IMR-90 (cell line): ENCODE measurements at regions not wholly inside any gene's neighbourhood (a gene's known extent, or its start where the extent isn't known, plus 50 kb on each side); places are given as distances from the start of the nearest gene placed in this dataset.

Experiments
- ATAC-seq: fragments of 200-7000 bp; cut with Tn5 transposase; 2 replicates; pipeline ENCODE4 v1.9.1; 2020; ENCODE audit warnings: low read depth, mild to moderate bottlenecking, moderate library complexity
- BruUV-seq: library from RNA; stranded (reverse); fragments of 400-500 nt; replicated peaks from 2 replicates; lab custom pipeline; 2021; lab: Mats Ljungman, UMichigan
- CTCF ChIA-PET: fragments of 300-600 bp; formaldehyde crosslinking; extraction: SDS; loops from one replicate; lab custom pipeline; 2021; ENCODE audit warnings: antibody characterized with exemption; lab: Yijun Ruan, JAX
- POLR2A ChIA-PET: fragments of 300-600 bp; sonication (Branson Sonifier 250); formaldehyde crosslinking; loops from one replicate; lab custom pipeline; 2022; ENCODE audit warnings: antibody characterized with exemption; ENCODE audit not compliant: unreplicated experiment; lab: Charles Lee
- DNase-seq: peaks from one replicate; pipeline ENCODE4 v3.0.0; 2013
- H2AFZ ChIP-seq: replicated peaks from 2 replicates; pipeline ENCODE3; 2013; ENCODE audit warnings: low read length, mild to moderate bottlenecking; ENCODE audit not compliant: poor library complexity
- H2AK5ac ChIP-seq: 2 replicates; pipeline ENCODE4 v1.6.1; 2013; ENCODE audit warnings: low read depth, low read length, inconsistent platforms
- H2AK9ac ChIP-seq: replicated peaks from 2 replicates; pipeline ENCODE3; 2013; ENCODE audit warnings: mild to moderate bottlenecking, low read depth, low read length, moderate library complexity; ENCODE audit not compliant: poor library complexity
- H2BK120ac ChIP-seq: 2 replicates; pipeline ENCODE4 v1.6.1; 2013; ENCODE audit warnings: low read depth, low read length, inconsistent platforms
- H2BK15ac ChIP-seq: 3 replicates; pipeline ENCODE4 v1.6.1; 2013; ENCODE audit warnings: low read depth, low read length, inconsistent platforms
- H2BK20ac ChIP-seq: 2 replicates; pipeline ENCODE4 v1.6.1; 2013; ENCODE audit warnings: low read depth, mild to moderate bottlenecking, inconsistent platforms, low read length, moderate library complexity
- H2BK5ac ChIP-seq: 2 replicates; pipeline ENCODE4 v1.6.1; 2013; ENCODE audit warnings: mild to moderate bottlenecking, low read depth, low read length, inconsistent platforms; ENCODE audit not compliant: poor library complexity, severe bottlenecking
- H3K14ac ChIP-seq: replicated peaks from 2 replicates; pipeline ENCODE4 v1.6.1; 2013; ENCODE audit warnings: low read depth, low read length, inconsistent platforms
- H3K18ac ChIP-seq: 2 replicates; pipeline ENCODE4 v1.6.1; 2013; ENCODE audit warnings: low read depth, low read length, control low read depth
- H3K23ac ChIP-seq: 2 replicates; pipeline ENCODE4 v1.6.1; 2013; ENCODE audit warnings: low read depth, low read length, inconsistent platforms
- H3K27ac ChIP-seq: 2 replicates; pipeline ENCODE4 v1.5.1; 2013; ENCODE audit warnings: mild to moderate bottlenecking, control low read depth, low read length; ENCODE audit not compliant: insufficient read depth
- H3K27me3 ChIP-seq: 2 replicates; pipeline ENCODE4 v1.6.1; 2013; ENCODE audit warnings: low read length; ENCODE audit not compliant: control insufficient read depth, insufficient read depth
- H3K36me3 ChIP-seq: 2 replicates; pipeline ENCODE4 v1.6.1; 2013; ENCODE audit warnings: low read length, mixed read lengths; ENCODE audit not compliant: control insufficient read depth, insufficient read depth
- H3K4ac ChIP-seq: 2 replicates; pipeline ENCODE4 v1.6.1; 2013; ENCODE audit warnings: low read depth, low read length, inconsistent platforms
- H3K4me1 ChIP-seq: 2 replicates; pipeline ENCODE4 v1.6.1; 2013; ENCODE audit warnings: low read length, mixed read lengths; ENCODE audit not compliant: control insufficient read depth, insufficient read depth
- H3K4me2 ChIP-seq: 2 replicates; pipeline ENCODE4 v1.6.1; 2013; ENCODE audit warnings: low read depth, mild to moderate bottlenecking, control low read depth, low read length, moderate library complexity
- H3K4me3 ChIP-seq: 2 replicates; pipeline ENCODE4 v1.5.1; 2013; ENCODE audit warnings: low read depth, mild to moderate bottlenecking, control low read depth, low read length, moderate library complexity; ENCODE audit not compliant: insufficient read depth
- H3K56ac ChIP-seq: 2 replicates; pipeline ENCODE4 v1.6.1; 2013; ENCODE audit warnings: low read length, inconsistent platforms; ENCODE audit not compliant: insufficient read depth; ENCODE audit errors: extremely low read depth
- H3K79me1 ChIP-seq, 2 experiments: 2 replicates each; pipeline ENCODE4 v1.6.1; 2013; ENCODE audit warnings: low read length in 2 of 2, inconsistent platforms in 1 of 2, low read depth in 1 of 2
- H3K9ac ChIP-seq: 2 replicates; pipeline ENCODE4 v1.6.1; 2013; ENCODE audit warnings: low read depth, low read length, control low read depth
- H3K9me1 ChIP-seq: 2 replicates; pipeline ENCODE4 v1.6.1; 2013; ENCODE audit warnings: low read length, inconsistent platforms; ENCODE audit not compliant: insufficient read depth
- H3K9me3 ChIP-seq: 2 replicates; pipeline ENCODE4 v1.6.1; 2013; ENCODE audit warnings: low read length; ENCODE audit not compliant: control insufficient read depth, insufficient read depth
- H4K20me1 ChIP-seq: 2 replicates; pipeline ENCODE4 v1.6.1; 2013; ENCODE audit warnings: low read length, inconsistent platforms; ENCODE audit not compliant: insufficient read depth
- H4K5ac ChIP-seq: 2 replicates; pipeline ENCODE4 v1.6.1; 2013; ENCODE audit warnings: mild to moderate bottlenecking, low read depth, low read length, control low read depth
- H4K8ac ChIP-seq, 2 experiments: 2 replicates each; pipeline ENCODE4 v1.6.1; 2013; ENCODE audit warnings: low read depth in 2 of 2, low read length in 2 of 2, control low read depth in 1 of 2, inconsistent platforms in 1 of 2
- H4K91ac ChIP-seq: 2 replicates; pipeline ENCODE4 v1.6.1; 2013; ENCODE audit warnings: low read depth, low read length, inconsistent platforms; ENCODE audit not compliant: insufficient read depth
- BHLHE40 ChIP-seq: fragments of 150-350 bp; IDR thresholded peaks from 2 replicates; pipeline ENCODE4 v1.6.1; 2016; ENCODE audit warnings: mild to moderate bottlenecking, low read depth, low read length
- CEBPB ChIP-seq: IDR thresholded peaks from 2 replicates; pipeline ENCODE4 v1.6.1; 2012; ENCODE audit warnings: low read depth, low read length, improper control_type of control experiment
- CHD1 ChIP-seq: IDR thresholded peaks from 2 replicates; pipeline ENCODE4 v1.6.1; 2012; ENCODE audit warnings: low read depth, low read length, improper control_type of control experiment
- FOS ChIP-seq: fragments of 150-350 bp; IDR thresholded peaks from 2 replicates; pipeline ENCODE4 v1.6.1; 2016; ENCODE audit warnings: low read depth, low read length
- MAFK ChIP-seq: IDR thresholded peaks from 2 replicates; pipeline ENCODE4 v1.6.1; 2012; ENCODE audit warnings: low read depth, low read length, improper control_type of control experiment
- MAZ ChIP-seq: IDR thresholded peaks from 2 replicates; pipeline ENCODE4 v1.6.1; 2012; ENCODE audit warnings: low read depth, mild to moderate bottlenecking, low read length, improper control_type of control experiment, moderate library complexity, borderline replicate concordance
- MXI1 ChIP-seq: IDR thresholded peaks from 2 replicates; pipeline ENCODE4 v1.6.1; 2012; ENCODE audit warnings: low read depth, mild to moderate bottlenecking, low read length, moderate library complexity, borderline replicate concordance
- NFE2L2 ChIP-seq: fragments of 150-350 bp; IDR thresholded peaks from 2 replicates; pipeline ENCODE4 v1.6.1; 2016; ENCODE audit warnings: low read depth, mild to moderate bottlenecking, low read length
- POLR2A ChIP-seq: IDR thresholded peaks from 2 replicates; pipeline ENCODE4 v1.6.1; 2012; ENCODE audit warnings: mild to moderate bottlenecking, low read depth, low read length
- RAD21 ChIP-seq: IDR thresholded peaks from 2 replicates; pipeline ENCODE4 v1.6.1; 2012; ENCODE audit warnings: low read length, improper control_type of control experiment
- RCOR1 ChIP-seq: IDR thresholded peaks from 2 replicates; pipeline ENCODE4 v1.6.1; 2012; ENCODE audit warnings: mild to moderate bottlenecking, low read length, improper control_type of control experiment; ENCODE audit not compliant: insufficient replicate concordance
- RFX5 ChIP-seq: IDR thresholded peaks from 2 replicates; pipeline ENCODE4 v1.8.0; 2012; ENCODE audit warnings: low read depth, mild to moderate bottlenecking, low read length, moderate library complexity
- SMC3 ChIP-seq: fragments of 150-350 bp; IDR thresholded peaks from 2 replicates; pipeline ENCODE4 v1.6.1; 2016; ENCODE audit warnings: low read depth, mild to moderate bottlenecking, antibody characterized with exemption, low read length, moderate library complexity
- WGBS, 2 experiments: methylation state at CpG; one replicate each; pipeline versions ENCODE4 v1.1.5 to v1.1.7; 2013; ENCODE audit warnings: missing lambda C conversion rate in 2 of 2; ENCODE audit not compliant: insufficient read length in 1 of 2; ENCODE audit errors: extremely low coverage in 2 of 2; 5-methylcytosine and 5-hydroxymethylcytosine counted together
- dilution Hi-C: fragments of 300-500 bp; cut with HindIII; formaldehyde crosslinking; loops from one replicate; pipeline ENCODE4 v1.14.3; 2018; ENCODE audit warnings: low sequenced_read_pairs; ENCODE audit not compliant: unreplicated experiment
- in situ Hi-C: fragments of 300-500 bp; cut with MboI; formaldehyde crosslinking; loops from 3 replicates; pipeline ENCODE4 v1.14.3; 2019; ENCODE audit warnings: low sequenced_read_pairs, inconsistent platforms, mixed read lengths
- intact Hi-C: fragments of 100-400 bp; cut with micrococcal nuclease; formaldehyde crosslinking; loops from 2 replicates; pipeline ENCODE4 v1.10.0; 2022
- TF ChIP-seq, protein P1 (sequence below): conservative IDR thresholded peaks from 2 replicates; pipeline ENCODE4 v1.5.1; 2012; ENCODE audit warnings: mild to moderate bottlenecking, low read depth, low read length, improper control_type of control experiment
- TF ChIP-seq, protein P2 (sequence below): fragments of 150-350 bp; IDR thresholded peaks from 2 replicates; pipeline ENCODE4 v1.6.1; 2017; ENCODE audit warnings: mild to moderate bottlenecking, antibody characterized with exemption, low read length, low read depth
- TF ChIP-seq, protein P3 (sequence below): fragments of 150-350 bp; IDR thresholded peaks from 2 replicates; pipeline ENCODE4 v1.6.1; 2016; ENCODE audit warnings: low read depth, mild to moderate bottlenecking, low read length, moderate library complexity, borderline replicate concordance

DNA sequence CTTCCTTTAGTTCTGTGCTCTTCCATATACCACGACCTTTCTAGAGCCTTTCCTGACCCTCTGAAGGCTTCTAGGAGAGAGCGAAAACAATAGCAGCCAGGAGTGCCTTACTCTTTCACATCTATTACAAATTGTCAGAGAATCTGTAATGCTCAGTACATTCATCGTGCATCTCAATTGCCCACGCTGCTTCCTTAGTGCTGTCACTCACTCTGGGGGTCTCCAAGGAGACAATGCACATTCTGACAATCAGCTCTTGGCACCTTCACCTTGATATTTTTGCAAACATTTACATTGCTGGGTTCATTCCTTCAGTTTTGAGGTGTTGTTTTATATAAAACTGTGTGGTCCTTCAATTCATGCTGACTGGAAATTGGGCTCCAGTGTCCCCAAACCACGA, 110.1 kb upstream of the GPR101 start:
- H3K27me3 ChIP-seq = no peaks in the 10 kb centered on the region
- H3K9me1 ChIP-seq = no peaks in the 10 kb centered on the region
- no peak overlapping the region for H2AK5ac ChIP-seq
- no peak overlapping the region for H3K4me3 ChIP-seq
- no TSS peak for BruUV-seq
- in situ Hi-C loops (no loop called here), dilution Hi-C loops (no loop called here), intact Hi-C loops (no loop called here)
- no peaks in the 10 kb centered on the region; the same call in 1 of the 2 replicates for H3K9me3 ChIP-seq
- no peak overlapping the region for H2BK20ac ChIP-seq
- H2BK5ac ChIP-seq = no peak overlapping the region
- WGBS, 2 experiments = 53% methylated on average over 2 of the region's 5 CpGs; no CpG with 5 or more reads in 1 of the 2 experiments
- no peak overlapping the region for H3K23ac ChIP-seq
- H3K4me2 ChIP-seq = no peak overlapping the region
- no peak overlapping the region for H3K27ac ChIP-seq
- no peak overlapping the region for H2AFZ ChIP-seq
- H3K56ac ChIP-seq = no peak overlapping the region
- no peak overlapping the region for H2BK120ac ChIP-seq
- H4K20me1 ChIP-seq = no peaks in the 10 kb centered on the region
- H2BK15ac ChIP-seq = no peak overlapping the region
- no peak overlapping the region for H2AK9ac ChIP-seq
- no peak overlapping the region for H3K4ac ChIP-seq
- TF ChIP-seq MAFK = no peak
- TF ChIP-seq MAZ = no peak
- TF ChIP-seq, protein P1, sequence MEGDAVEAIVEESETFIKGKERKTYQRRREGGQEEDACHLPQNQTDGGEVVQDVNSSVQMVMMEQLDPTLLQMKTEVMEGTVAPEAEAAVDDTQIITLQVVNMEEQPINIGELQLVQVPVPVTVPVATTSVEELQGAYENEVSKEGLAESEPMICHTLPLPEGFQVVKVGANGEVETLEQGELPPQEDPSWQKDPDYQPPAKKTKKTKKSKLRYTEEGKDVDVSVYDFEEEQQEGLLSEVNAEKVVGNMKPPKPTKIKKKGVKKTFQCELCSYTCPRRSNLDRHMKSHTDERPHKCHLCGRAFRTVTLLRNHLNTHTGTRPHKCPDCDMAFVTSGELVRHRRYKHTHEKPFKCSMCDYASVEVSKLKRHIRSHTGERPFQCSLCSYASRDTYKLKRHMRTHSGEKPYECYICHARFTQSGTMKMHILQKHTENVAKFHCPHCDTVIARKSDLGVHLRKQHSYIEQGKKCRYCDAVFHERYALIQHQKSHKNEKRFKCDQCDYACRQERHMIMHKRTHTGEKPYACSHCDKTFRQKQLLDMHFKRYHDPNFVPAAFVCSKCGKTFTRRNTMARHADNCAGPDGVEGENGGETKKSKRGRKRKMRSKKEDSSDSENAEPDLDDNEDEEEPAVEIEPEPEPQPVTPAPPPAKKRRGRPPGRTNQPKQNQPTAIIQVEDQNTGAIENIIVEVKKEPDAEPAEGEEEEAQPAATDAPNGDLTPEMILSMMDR = no peak
- TF ChIP-seq RCOR1 = no peak
- TF ChIP-seq, protein P2, sequence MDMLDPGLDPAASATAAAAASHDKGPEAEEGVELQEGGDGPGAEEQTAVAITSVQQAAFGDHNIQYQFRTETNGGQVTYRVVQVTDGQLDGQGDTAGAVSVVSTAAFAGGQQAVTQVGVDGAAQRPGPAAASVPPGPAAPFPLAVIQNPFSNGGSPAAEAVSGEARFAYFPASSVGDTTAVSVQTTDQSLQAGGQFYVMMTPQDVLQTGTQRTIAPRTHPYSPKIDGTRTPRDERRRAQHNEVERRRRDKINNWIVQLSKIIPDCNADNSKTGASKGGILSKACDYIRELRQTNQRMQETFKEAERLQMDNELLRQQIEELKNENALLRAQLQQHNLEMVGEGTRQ = no peak
- TF ChIP-seq NFE2L2 = no peak
- TF ChIP-seq RAD21 = no peak
- no peak for TF ChIP-seq CHD1
- TF ChIP-seq CEBPB = no peak
- no peak for TF ChIP-seq SMC3
- TF ChIP-seq POLR2A = no peak
- no peak for TF ChIP-seq BHLHE40
- TF ChIP-seq MXI1 = no peak
- TF ChIP-seq RFX5 = no peak
- TF ChIP-seq, protein P3, sequence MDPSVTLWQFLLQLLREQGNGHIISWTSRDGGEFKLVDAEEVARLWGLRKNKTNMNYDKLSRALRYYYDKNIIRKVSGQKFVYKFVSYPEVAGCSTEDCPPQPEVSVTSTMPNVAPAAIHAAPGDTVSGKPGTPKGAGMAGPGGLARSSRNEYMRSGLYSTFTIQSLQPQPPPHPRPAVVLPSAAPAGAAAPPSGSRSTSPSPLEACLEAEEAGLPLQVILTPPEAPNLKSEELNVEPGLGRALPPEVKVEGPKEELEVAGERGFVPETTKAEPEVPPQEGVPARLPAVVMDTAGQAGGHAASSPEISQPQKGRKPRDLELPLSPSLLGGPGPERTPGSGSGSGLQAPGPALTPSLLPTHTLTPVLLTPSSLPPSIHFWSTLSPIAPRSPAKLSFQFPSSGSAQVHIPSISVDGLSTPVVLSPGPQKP = no peak
- no peak for TF ChIP-seq FOS
- no peak overlapping the region for H3K14ac ChIP-seq
- no peaks in the 10 kb centered on the region for H3K79me1 ChIP-seq
- DNase-seq (no peak), ATAC-seq (no peak)
- H3K36me3 ChIP-seq = no peaks in the 10 kb centered on the region
- no peak overlapping the region for H4K91ac ChIP-seq
- no peak overlapping the region for H3K9ac ChIP-seq
- no peak overlapping the region for H4K8ac ChIP-seq
- POLR2A ChIA-PET = no interaction called here
- CTCF ChIA-PET = no interaction called here
- H4K5ac ChIP-seq = no peak overlapping the region
- H3K18ac ChIP-seq = no peak overlapping the region
- H3K4me1 ChIP-seq = no peaks in the 10 kb centered on the region
